Upper lobe of left lung (tissue), 4 donors: ENCODE measurements at regions not wholly inside any gene's neighbourhood (a gene's known extent, or its start where the extent isn't known, plus 50 kb on each side); places are given as distances from the start of the nearest gene placed in this dataset.

Experiments
- EP300 ChIP-seq, 4 donors: sonication (generic); formaldehyde crosslinking; IDR thresholded peaks; one replicate each; pipeline ENCODE4 v1.5.1; 2017; ENCODE audit warnings: antibody characterized with exemption in 4 of 4, control low read depth in 2 of 4
- POLR2A ChIP-seq, 4 donors: fragments of 450-650 bp; IDR thresholded peaks; one replicate each; pipeline ENCODE4 v1.5.1; 2016 to 2017; ENCODE audit warnings: antibody characterized with exemption in 4 of 4, mild to moderate bottlenecking in 2 of 4
- POLR2AphosphoS5 ChIP-seq, 2 donors: sonication (generic); formaldehyde crosslinking; IDR thresholded peaks; one replicate each; pipeline ENCODE4 v1.5.1; 2017; ENCODE audit warnings: antibody characterized with exemption in 2 of 2
- TF ChIP-seq, protein P1 (sequence below), 6 experiments: fragments of 450-650 bp in 4 of 6; fragments of 200-600 bp in 2 of 6; sonication (generic) in 2 of 6; IDR thresholded peaks; one replicate each; pipeline ENCODE4 v1.5.1; 2016 to 2019; ENCODE audit warnings: antibody characterized with exemption in 6 of 6

DNA sequence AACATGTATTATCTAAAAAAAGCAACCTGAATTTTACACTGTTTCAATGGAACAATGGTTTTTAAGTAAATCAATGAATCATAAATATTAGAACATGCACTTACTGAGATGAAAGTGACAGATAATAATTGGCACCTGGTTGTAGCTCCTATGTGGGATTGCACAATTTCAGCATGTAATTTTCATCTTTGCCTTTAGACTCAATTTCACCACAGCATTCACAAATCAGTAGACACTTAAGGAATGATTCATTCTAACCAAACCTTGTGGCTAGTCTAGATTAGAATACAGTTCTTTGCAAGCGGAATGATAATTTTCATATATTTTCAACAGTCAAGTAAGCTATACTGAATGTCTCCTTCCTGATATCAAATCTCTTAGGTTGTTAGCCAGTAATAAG is 853.4 kb downstream of the KCNT2 start:
- TF ChIP-seq POLR2A (IDR thresholded peaks at IDR 0.05) (no peak), POLR2AphosphoS5 (IDR thresholded peaks at IDR 0.05) (no peak), EP300 (IDR thresholded peaks at IDR 0.05) (no peak)
- TF ChIP-seq, protein P1, sequence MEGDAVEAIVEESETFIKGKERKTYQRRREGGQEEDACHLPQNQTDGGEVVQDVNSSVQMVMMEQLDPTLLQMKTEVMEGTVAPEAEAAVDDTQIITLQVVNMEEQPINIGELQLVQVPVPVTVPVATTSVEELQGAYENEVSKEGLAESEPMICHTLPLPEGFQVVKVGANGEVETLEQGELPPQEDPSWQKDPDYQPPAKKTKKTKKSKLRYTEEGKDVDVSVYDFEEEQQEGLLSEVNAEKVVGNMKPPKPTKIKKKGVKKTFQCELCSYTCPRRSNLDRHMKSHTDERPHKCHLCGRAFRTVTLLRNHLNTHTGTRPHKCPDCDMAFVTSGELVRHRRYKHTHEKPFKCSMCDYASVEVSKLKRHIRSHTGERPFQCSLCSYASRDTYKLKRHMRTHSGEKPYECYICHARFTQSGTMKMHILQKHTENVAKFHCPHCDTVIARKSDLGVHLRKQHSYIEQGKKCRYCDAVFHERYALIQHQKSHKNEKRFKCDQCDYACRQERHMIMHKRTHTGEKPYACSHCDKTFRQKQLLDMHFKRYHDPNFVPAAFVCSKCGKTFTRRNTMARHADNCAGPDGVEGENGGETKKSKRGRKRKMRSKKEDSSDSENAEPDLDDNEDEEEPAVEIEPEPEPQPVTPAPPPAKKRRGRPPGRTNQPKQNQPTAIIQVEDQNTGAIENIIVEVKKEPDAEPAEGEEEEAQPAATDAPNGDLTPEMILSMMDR (IDR thresholded peaks at IDR 0.05), result no peak
